ENCODE measurements at regions not wholly inside any gene's neighbourhood (a gene's known extent, or its start where the extent isn't known, plus 50 kb on each side); places are given as distances from the start of the nearest gene placed in this dataset.

GRCh38 chr5:114782177-114782576, 387.5 kb downstream of the TRIM36 start:
- no peaks in the 10 kb centered on the region for H3K36me3 Mint-ChIP-seq (ENCODE audit: low read depth)
- H3K4me1 Mint-ChIP-seq (ENCODE audit: low read depth): no peaks in the 10 kb centered on the region
- peaks cover 8% of the 10 kb centered on the region for H3K9me3 Mint-ChIP-seq
- TF ChIP-seq, protein P1, sequence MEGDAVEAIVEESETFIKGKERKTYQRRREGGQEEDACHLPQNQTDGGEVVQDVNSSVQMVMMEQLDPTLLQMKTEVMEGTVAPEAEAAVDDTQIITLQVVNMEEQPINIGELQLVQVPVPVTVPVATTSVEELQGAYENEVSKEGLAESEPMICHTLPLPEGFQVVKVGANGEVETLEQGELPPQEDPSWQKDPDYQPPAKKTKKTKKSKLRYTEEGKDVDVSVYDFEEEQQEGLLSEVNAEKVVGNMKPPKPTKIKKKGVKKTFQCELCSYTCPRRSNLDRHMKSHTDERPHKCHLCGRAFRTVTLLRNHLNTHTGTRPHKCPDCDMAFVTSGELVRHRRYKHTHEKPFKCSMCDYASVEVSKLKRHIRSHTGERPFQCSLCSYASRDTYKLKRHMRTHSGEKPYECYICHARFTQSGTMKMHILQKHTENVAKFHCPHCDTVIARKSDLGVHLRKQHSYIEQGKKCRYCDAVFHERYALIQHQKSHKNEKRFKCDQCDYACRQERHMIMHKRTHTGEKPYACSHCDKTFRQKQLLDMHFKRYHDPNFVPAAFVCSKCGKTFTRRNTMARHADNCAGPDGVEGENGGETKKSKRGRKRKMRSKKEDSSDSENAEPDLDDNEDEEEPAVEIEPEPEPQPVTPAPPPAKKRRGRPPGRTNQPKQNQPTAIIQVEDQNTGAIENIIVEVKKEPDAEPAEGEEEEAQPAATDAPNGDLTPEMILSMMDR (IDR thresholded peaks at IDR 0.05): no peak
- DNase-seq: no peak
- H3K27me3 Mint-ChIP-seq (ENCODE audit: insufficient read depth): no peaks in the 10 kb centered on the region; the same call in 1 of the 2 replicates
- no peak overlapping the region for H3K4me3 Mint-ChIP-seq
- no peak overlapping the region for H3K27ac Mint-ChIP-seq

GRCh38 chr5:114780290-114780689, 389.4 kb downstream of the TRIM36 start:
- Mint-ChIP-seq H3K4me1 (ENCODE audit: low read depth) (no peaks in the 10 kb centered on the region), H3K27ac (no peak overlapping the region), H3K9me3 (peaks cover 13% of the 10 kb centered on the region), H3K36me3 (ENCODE audit: low read depth) (no peaks in the 10 kb centered on the region), H3K27me3 (ENCODE audit: insufficient read depth) (no peaks in the 10 kb centered on the region), H3K4me3 (no peak overlapping the region)
- TF ChIP-seq, protein P1 (IDR thresholded peaks at IDR 0.05): no peak
- DNase-seq: no peak

DNA sequence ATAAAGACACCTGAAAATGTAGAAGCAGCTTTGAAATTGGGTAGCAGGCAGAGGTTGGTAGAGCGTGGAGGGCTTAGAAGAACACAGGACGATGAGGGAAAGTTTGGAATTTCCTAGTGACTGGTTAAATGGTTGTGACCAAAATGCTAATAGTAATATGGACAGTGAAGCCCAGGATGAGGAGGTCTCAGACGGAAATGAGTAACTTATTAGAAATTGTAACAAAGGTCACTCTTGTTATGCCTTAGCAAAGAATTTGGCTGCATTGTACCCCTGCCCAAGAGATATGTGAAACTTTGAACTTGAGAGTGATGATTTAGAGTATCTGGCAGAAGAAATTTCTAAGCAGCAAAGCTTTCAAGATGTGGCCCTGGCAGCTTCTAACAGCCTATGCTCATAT, 382.5 kb downstream of the KCNN2 start:
- H3K27me3 Mint-ChIP-seq (ENCODE audit: insufficient read depth): no peaks in the 10 kb centered on the region
- TF ChIP-seq, protein P1 (IDR thresholded peaks at IDR 0.05): no peak
- peaks cover 43% of the 10 kb centered on the region for H3K9me3 Mint-ChIP-seq
- no peaks in the 10 kb centered on the region for H3K36me3 Mint-ChIP-seq (ENCODE audit: low read depth)
- no peak overlapping the region for H3K27ac Mint-ChIP-seq
- no peak overlapping the region for H3K4me3 Mint-ChIP-seq
- no peaks in the 10 kb centered on the region for H3K4me1 Mint-ChIP-seq (ENCODE audit: low read depth)
- DNase-seq: no peak

- H3K36me3 Mint-ChIP-seq (ENCODE audit: low read depth): no peaks in the 10 kb centered on the region; the same call in 1 of the 2 replicates
- DNase-seq: no peak
- peaks cover 52% of the 10 kb centered on the region for H3K9me3 Mint-ChIP-seq
- no peak overlapping the region for H3K27ac Mint-ChIP-seq
- H3K27me3 Mint-ChIP-seq (ENCODE audit: insufficient read depth): no peaks in the 10 kb centered on the region
- TF ChIP-seq, protein P1 (IDR thresholded peaks at IDR 0.05): no peak
- no peak overlapping the region for H3K4me3 Mint-ChIP-seq
- H3K4me1 Mint-ChIP-seq (ENCODE audit: low read depth): no peaks in the 10 kb centered on the region
Measured at GRCh38 chr5:114734238-114734637, 372.4 kb downstream of the KCNN2 start.

- TF ChIP-seq, protein P1 (IDR thresholded peaks at IDR 0.05): no peak
- no peak for DNase-seq
- H3K36me3 Mint-ChIP-seq (ENCODE audit: low read depth): no peaks in the 10 kb centered on the region; the same call in 1 of the 2 replicates
- no peak overlapping the region for H3K4me3 Mint-ChIP-seq
- no peak overlapping the region for H3K27ac Mint-ChIP-seq
- no peaks in the 10 kb centered on the region for H3K4me1 Mint-ChIP-seq (ENCODE audit: low read depth)
- H3K9me3 Mint-ChIP-seq: peaks cover 55% of the 10 kb centered on the region
- no peaks in the 10 kb centered on the region for H3K27me3 Mint-ChIP-seq (ENCODE audit: insufficient read depth)
Measured at GRCh38 chr5:114729986-114730385, 368.1 kb downstream of the KCNN2 start.

DNA sequence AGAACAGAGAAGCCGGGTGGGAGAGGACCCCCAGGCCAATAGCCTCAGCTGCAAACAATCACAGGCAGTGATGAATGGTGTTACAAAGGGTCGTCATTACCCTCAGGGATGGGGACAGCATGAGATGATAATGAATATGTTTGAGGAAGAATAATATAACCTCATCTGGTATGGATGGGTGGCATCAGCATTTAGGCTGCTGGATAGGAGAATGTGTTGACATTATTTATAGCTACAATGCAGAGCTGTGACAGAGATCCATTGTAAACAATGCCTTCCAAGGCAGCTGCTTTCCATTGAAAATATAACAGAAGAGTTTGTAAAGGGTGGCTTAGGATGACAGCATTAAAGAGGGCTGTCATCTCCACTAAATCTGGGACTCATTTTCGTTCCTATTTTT, 365.5 kb downstream of the KCNN2 start:
- Mint-ChIP-seq H3K9me3 (peaks cover 59% of the 10 kb centered on the region), H3K27ac (no peak overlapping the region), H3K27me3 (ENCODE audit: insufficient read depth) (no peaks in the 10 kb centered on the region), H3K4me3 (no peak overlapping the region), H3K4me1 (ENCODE audit: low read depth) (no peaks in the 10 kb centered on the region), H3K36me3 (ENCODE audit: low read depth) (no peaks in the 10 kb centered on the region; the same call in 1 of the 2 replicates)
- no peak for DNase-seq
- TF ChIP-seq, protein P1 (IDR thresholded peaks at IDR 0.05): no peak
